Epithelial cell of esophagus (primary cell): ENCODE measurements at regions not wholly inside any gene's neighbourhood (a gene's known extent, or its start where the extent isn't known, plus 50 kb on each side); places are given as distances from the start of the nearest gene placed in this dataset.
"Not testable (repeated sequence)": the region's sequence is repeated elsewhere in the genome, so short reads cannot be mapped to it uniquely, and the experiment has no call there.

Source experiments
- DNase-seq: peaks from one replicate; pipeline ENCODE4 v3.0.0; 2010; ENCODE audit warnings: low read depth
- H3K4me3 ChIP-seq: 2 replicates; pipeline ENCODE4 v1.5.1; 2011; ENCODE audit warnings: mild to moderate bottlenecking, low read length, control low read depth
- TF ChIP-seq, protein P1 (sequence below): IDR thresholded peaks from 2 replicates; pipeline ENCODE4 v1.5.1; 2011; ENCODE audit warnings: low read depth, mild to moderate bottlenecking, low read length, control low read depth, inconsistent platforms; ENCODE audit not compliant: insufficient read depth; ENCODE audit errors: missing control alignments

DNA sequence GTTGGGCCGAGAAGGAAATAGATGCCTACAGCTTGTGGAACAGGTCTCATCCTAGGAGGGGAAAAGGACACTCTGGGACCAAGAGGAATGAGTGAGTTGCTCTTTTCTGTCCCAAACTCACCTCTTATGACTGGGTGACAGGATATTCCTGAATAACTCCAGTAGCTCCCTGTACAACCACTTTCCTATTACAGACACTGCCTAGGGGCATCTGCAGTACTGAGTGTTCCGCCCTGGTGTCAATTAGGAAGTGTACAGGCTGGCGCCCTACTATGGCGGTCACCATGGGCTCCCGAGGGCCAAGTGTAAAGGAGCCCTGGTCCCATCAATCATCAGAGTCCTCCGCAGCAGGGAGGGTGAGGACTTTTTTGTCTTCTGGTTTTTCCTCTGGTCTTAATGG lies 343.4 kb upstream of the USP9Y start:
- TF ChIP-seq, protein P1, sequence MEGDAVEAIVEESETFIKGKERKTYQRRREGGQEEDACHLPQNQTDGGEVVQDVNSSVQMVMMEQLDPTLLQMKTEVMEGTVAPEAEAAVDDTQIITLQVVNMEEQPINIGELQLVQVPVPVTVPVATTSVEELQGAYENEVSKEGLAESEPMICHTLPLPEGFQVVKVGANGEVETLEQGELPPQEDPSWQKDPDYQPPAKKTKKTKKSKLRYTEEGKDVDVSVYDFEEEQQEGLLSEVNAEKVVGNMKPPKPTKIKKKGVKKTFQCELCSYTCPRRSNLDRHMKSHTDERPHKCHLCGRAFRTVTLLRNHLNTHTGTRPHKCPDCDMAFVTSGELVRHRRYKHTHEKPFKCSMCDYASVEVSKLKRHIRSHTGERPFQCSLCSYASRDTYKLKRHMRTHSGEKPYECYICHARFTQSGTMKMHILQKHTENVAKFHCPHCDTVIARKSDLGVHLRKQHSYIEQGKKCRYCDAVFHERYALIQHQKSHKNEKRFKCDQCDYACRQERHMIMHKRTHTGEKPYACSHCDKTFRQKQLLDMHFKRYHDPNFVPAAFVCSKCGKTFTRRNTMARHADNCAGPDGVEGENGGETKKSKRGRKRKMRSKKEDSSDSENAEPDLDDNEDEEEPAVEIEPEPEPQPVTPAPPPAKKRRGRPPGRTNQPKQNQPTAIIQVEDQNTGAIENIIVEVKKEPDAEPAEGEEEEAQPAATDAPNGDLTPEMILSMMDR: no peak
- no peak overlapping the region for H3K4me3 ChIP-seq
- peak; percentile 16 for DNase-seq

DNA sequence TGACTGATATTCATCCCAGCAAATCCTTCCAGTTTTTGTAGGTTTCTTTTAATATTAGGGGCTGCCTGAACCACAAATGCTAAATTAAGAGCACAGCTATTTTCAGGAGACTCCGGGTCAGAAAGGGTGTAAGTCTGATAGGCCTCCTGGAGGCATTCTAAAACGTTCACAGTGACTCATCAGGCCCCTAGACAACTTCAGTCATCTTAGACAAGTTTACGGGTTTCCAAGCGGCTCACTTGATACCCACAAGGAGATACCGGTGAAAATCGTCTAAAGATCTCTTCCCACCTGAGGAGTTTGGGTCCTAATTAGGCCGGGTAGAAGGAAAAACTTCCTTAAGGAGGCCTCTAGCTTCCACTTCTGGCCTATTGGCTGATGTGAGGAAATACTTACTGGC lies 342.7 kb upstream of the USP9Y start:
- no peak overlapping the region for H3K4me3 ChIP-seq
- peak; percentile 3 for DNase-seq
- TF ChIP-seq, protein P1: no peak

DNA sequence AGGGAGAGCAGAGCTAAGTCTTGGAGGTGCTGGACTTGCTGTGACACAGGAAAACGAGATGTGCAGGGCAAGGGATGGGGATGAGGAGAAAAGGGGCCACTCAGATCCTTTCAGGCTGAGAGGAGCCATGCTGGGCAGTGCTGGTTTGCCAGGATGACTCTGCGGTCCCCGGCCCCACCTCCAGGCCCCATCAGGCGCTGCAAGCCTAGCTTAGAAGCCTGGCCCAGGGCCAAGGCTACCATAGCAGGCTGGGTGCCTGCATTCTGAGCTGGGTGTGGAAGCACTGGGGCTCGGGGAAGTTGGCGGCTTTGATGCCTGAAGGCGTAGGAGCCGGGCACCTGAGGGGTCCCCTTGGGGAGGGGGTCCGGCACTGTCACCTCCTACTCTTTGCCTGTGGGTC lies 341.2 kb upstream of the USP9Y start:
- H3K4me3 ChIP-seq: no peak overlapping the region
- TF ChIP-seq, protein P1: peak; percentile 34
- DNase-seq: peak; percentile 60

DNA sequence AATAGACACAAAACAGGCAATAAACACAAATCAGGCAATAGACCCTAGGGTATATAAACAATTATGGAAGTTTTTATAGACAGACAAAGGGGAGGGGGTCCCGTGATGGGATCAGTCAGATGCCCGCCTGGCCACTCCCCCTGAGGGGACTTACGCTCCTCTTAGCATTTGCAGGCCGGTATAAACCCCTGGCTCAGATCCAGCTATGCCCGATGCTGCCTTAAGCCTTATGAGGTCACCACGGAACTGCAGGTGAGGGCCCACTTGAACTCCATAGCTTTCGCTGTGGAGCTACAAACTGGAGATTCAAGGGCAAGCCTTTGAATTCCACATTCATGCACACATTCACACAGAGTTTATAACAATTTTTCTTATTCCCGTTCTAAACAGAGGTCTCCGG lies 340.5 kb upstream of the USP9Y start:
- TF ChIP-seq, protein P1: no peak
- DNase-seq: no peak
- no peak overlapping the region for H3K4me3 ChIP-seq

DNA sequence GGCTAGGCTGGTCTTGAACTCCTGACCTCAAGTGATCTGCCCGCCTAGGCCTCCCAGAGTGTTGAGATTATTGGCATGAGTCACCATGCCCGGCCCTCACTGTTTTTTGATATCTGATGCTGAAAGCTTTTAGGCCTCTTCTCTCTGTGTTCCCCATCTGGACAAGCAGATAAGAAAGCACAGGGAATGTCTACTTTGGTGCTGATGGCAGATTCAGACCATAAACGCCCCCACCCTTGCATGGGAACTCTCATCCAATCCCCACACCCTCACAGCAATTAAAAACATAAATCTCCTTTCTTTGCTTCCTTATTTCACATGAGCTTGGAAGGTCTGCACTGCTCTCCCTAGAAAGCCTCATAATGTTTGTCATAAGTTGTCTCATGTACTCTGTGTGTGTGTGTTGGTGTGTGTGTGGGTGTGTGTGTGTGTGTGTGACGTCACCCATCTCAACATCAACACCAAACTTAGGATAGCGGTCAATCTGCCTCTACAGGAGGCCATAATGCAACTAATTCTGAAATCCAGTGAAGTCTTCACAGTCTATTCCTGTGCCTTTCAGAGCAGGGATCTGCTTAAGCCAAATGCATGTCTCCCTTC lies 335.6 kb upstream of the USP9Y start:
- no peak for DNase-seq
- no peak overlapping the region for H3K4me3 ChIP-seq
- TF ChIP-seq, protein P1: no peak

DNA sequence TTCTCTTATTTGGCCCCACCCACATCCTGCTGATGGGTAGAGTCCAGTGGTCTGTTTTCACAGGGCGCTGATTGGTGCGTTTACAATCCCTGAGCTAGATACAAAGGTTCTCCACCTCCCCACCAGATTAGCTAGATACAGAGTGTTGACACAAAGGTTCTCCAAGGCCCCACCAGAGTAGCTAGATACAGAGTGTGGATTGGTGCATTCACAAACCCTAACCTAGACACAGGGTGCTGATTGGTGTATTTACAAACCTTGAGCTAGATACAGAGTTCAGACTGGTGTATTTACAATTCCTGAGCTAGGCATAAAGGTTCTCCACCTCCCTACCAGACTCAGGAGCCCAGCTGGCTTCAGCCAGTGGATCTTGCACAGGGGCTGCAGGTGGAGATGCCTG lies 326.4 kb upstream of the USP9Y start:
- not testable (repeated sequence) for H3K4me3 ChIP-seq, DNase-seq

DNA sequence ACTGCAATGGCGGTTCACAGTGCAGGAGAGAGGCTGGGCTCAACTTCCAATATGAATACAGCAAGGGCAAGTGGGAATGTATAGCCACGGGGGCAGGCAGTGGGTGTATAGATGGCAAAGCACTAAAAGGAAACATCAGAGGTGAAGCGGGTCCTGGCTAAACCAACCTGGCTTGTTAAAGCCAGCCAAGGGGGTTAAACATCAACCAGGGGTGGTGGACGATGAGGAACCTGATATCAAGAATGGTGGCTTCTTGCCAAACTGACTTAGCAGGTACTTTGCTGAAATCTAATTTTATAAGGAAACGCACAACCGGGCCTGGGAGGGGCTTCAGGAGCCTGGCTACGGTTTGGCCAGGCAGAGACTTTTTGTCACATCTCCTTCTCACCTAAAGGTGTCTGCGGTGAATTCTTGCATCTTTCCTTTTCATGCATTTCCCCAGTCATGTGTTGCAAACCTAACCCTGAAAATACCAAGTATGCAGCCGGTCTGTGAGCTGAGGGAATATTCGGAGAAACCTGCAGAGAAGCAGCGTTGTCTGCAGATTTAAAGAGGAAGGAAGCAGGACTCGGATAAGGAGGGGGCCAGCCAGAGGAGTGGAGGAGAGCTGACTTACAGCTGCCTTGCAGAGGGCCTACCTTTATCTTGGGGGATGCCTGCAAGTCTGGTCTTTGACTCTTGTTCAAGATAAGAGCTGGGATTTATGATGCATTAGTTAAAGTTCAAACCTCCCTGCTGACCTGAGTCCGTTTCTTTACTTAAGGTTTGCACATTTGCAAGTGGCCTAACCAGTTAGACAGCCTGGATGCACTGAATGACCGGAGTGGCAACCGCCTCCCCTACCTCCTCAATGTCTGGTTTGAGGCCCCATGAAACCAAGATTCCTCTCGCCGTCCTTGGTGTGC lies 309.1 kb upstream of the USP9Y start:
- H3K4me3 ChIP-seq: not testable (repeated sequence)
- DNase-seq: peak; percentile 36

DNA sequence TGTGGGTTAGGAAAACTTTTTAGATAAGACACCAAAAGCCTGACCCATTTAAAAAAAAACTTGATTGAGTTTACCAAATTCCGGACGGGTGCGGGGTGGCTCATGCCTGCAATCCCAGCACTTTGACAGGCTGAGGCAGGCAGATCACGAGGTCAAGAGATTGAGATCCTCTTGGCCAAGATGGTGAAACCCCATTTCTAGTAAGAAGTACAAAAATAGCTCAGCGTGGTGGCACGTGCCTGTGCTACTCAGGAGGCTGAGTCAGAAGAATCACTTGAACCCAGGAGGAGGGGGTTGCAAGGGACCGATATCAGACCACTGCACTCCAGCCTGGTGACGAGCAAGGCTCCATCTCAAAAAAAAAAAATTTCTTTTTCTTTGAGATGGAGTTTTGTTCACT lies 307.8 kb upstream of the USP9Y start:
- peak; percentile 31 for DNase-seq
- no peak overlapping the region for H3K4me3 ChIP-seq
- TF ChIP-seq, protein P1: no peak

DNA sequence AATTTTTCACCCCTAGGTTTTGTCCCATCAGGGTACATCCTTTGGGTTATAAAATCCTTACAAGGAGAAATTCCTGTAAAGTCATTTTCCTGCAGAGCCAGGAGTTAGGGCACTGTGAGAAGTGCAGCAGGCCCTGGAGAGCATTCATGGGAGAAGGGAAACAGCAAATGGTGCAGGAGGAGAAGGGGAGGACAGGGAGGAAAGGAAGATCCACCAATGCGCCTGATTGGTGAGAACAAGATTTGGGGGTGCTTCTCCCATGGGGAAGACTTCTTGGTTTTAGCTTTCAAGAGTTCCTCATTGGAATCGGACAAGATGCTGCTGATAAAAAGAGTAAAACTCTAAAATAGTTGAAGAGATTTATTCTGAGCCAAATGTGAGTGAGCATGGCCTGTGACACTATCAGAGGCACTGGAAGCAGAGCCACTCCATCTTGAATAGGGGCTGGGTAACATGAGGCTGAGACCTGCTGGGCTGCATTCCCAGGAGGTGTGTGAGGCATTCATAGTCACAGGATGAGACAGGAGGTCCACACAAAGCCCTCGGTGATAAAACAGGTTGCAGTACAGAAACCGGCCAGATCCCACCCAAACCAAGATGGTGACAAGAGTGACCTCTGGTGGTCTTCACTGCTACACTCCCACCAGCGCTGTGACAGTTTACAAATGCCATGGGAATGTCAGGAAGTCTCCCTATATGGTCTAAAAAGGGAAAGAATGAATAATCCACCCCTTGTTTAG lies 305.5 kb upstream of the USP9Y start:
- not testable (repeated sequence) for H3K4me3 ChIP-seq
- DNase-seq: peak; percentile 31
